Activated naive CD8-positive, alpha-beta T cell treated with anti-CD3 and anti-CD28 coated beads, Interleukin-2, amount 10 ng/mL, durations not matched to agents 7 days and 5 days (primary cell): ENCODE measurements at regions not wholly inside any gene's neighbourhood (a gene's known extent, or its start where the extent isn't known, plus 50 kb on each side); places are given as distances from the start of the nearest gene placed in this dataset.

Experiments used
- ATAC-seq: fragments of 150-1000 bp; cut with Tn5 transposase; one replicate; pipeline ENCODE4 v1.10.0; 2021; ENCODE audit warnings: low read depth, moderate library complexity
- POLR2A ChIA-PET: fragments of 350-600 bp; sonication (Branson Sonifier 250); formaldehyde crosslinking; loops from one replicate; lab custom pipeline; 2021; ENCODE audit warnings: antibody characterized with exemption; lab: Charles Lee
- DNase-seq: peaks from one replicate; pipeline ENCODE4 v3.0.0; 2021
- H3K27ac Mint-ChIP-seq: one replicate; pipeline ENCODE4 v1.8.0; 2022; ENCODE audit warnings: mild to moderate bottlenecking, mixed read lengths
- H3K27me3 Mint-ChIP-seq: one replicate; pipeline ENCODE4 v1.8.0; 2022; ENCODE audit warnings: mild to moderate bottlenecking, moderate library complexity, mixed read lengths
- H3K36me3 Mint-ChIP-seq: one replicate; pipeline ENCODE4 v1.8.0; 2021; ENCODE audit warnings: mild to moderate bottlenecking, mixed read lengths
- H3K4me1 Mint-ChIP-seq: one replicate; pipeline ENCODE4 v1.8.0; 2021; ENCODE audit warnings: mixed read lengths
- H3K4me3 Mint-ChIP-seq: one replicate; pipeline ENCODE4 v1.8.0; 2022; ENCODE audit warnings: mild to moderate bottlenecking, moderate library complexity, mixed read lengths
- H3K9me3 Mint-ChIP-seq: one replicate; pipeline ENCODE4 v1.8.0; 2021; ENCODE audit warnings: mixed read lengths

- Mint-ChIP-seq H3K4me1 (peaks cover 4% of the 10 kb centered on the region), H3K4me3 (no peak overlapping the region), H3K36me3 (no peaks in the 10 kb centered on the region), H3K27ac (no peak overlapping the region), H3K27me3 (peaks cover 82% of the 10 kb centered on the region), H3K9me3 (no peaks in the 10 kb centered on the region)
- ATAC-seq (no peak), DNase-seq (no peak)
- POLR2A ChIA-PET = no interaction called here
These were observed 61.6 kb upstream of the LBX1 start for GRCh38 chr10:101290881-101291280.

GRCh38 chr10:101291331-101292193 is 62.3 kb upstream of the LBX1 start:
- H3K4me3 Mint-ChIP-seq = peak overlapping the region; percentile 73

GRCh38 chr10:101292194-101293006 is 61.6 kb upstream of the BTRC start:
- H3K9me3 Mint-ChIP-seq = no peaks in the 10 kb centered on the region

More at GRCh38 chr10:101291331-101292193, 62.3 kb upstream of the LBX1 start:
- POLR2A ChIA-PET = no interaction called here
- peaks cover 82% of the 10 kb centered on the region for H3K27me3 Mint-ChIP-seq
- H3K27ac Mint-ChIP-seq = no peak overlapping the region
- peaks cover 4% of the 10 kb centered on the region for H3K4me1 Mint-ChIP-seq
- H3K9me3 Mint-ChIP-seq = no peaks in the 10 kb centered on the region
- H3K36me3 Mint-ChIP-seq = no peaks in the 10 kb centered on the region
- peak; percentile 45 for DNase-seq
- peak; percentile 65 for ATAC-seq

GRCh38 chr10:101293007-101293723 is 60.8 kb upstream of the BTRC start:
- ATAC-seq (no peak), DNase-seq (no peak)
- Mint-ChIP-seq H3K27ac (no peak overlapping the region), H3K4me1 (peaks cover 4% of the 10 kb centered on the region), H3K36me3 (no peaks in the 10 kb centered on the region), H3K27me3 (peaks cover 81% of the 10 kb centered on the region), H3K9me3 (no peaks in the 10 kb centered on the region), H3K4me3 (no peak overlapping the region)
- POLR2A ChIA-PET = no interaction called here

More at GRCh38 chr10:101292194-101293006, 61.6 kb upstream of the BTRC start:
- ATAC-seq = peak; percentile 23
- no peaks in the 10 kb centered on the region for H3K36me3 Mint-ChIP-seq
- POLR2A ChIA-PET = no interaction called here
- DNase-seq = no peak
- H3K27ac Mint-ChIP-seq = no peak overlapping the region
- peaks cover 4% of the 10 kb centered on the region for H3K4me1 Mint-ChIP-seq
- peaks cover 82% of the 10 kb centered on the region for H3K27me3 Mint-ChIP-seq
- peak overlapping the region; percentile 73 for H3K4me3 Mint-ChIP-seq

GRCh38 chr10:101294109-101294508 is 59.9 kb upstream of the BTRC start:
- Mint-ChIP-seq H3K9me3 (no peaks in the 10 kb centered on the region), H3K27ac (no peak overlapping the region), H3K36me3 (no peaks in the 10 kb centered on the region), H3K4me1 (peaks cover 4% of the 10 kb centered on the region), H3K4me3 (no peak overlapping the region), H3K27me3 (peaks cover 81% of the 10 kb centered on the region)
- no peak for ATAC-seq
- DNase-seq = no peak
- POLR2A ChIA-PET = no interaction called here

GRCh38 chr10:101295261-101295660 is 58.7 kb upstream of the BTRC start:
- Mint-ChIP-seq H3K4me3 (no peak overlapping the region), H3K27ac (no peak overlapping the region), H3K27me3 (peaks cover 74% of the 10 kb centered on the region), H3K36me3 (no peaks in the 10 kb centered on the region), H3K9me3 (no peaks in the 10 kb centered on the region), H3K4me1 (peaks cover 4% of the 10 kb centered on the region)
- DNase-seq (no peak), ATAC-seq (no peak)
- POLR2A ChIA-PET = no interaction called here

GRCh38 chr10:101297901-101298486 is 56.0 kb upstream of the BTRC start:
- DNase-seq (peak; percentile 80), ATAC-seq (peak; percentile 78)
- Mint-ChIP-seq H3K9me3 (no peaks in the 10 kb centered on the region), H3K4me1 (no peaks in the 10 kb centered on the region), H3K4me3 (no peak overlapping the region), H3K27me3 (peaks cover 58% of the 10 kb centered on the region), H3K27ac (no peak overlapping the region), H3K36me3 (no peaks in the 10 kb centered on the region)
- POLR2A ChIA-PET = no interaction called here

- POLR2A ChIA-PET = no interaction called here
- no peaks in the 10 kb centered on the region for H3K36me3 Mint-ChIP-seq
- no peak overlapping the region for H3K27ac Mint-ChIP-seq
- H3K4me3 Mint-ChIP-seq = no peak overlapping the region
- peaks cover 46% of the 10 kb centered on the region for H3K27me3 Mint-ChIP-seq
- DNase-seq = no peak
- no peaks in the 10 kb centered on the region for H3K4me1 Mint-ChIP-seq
- no peaks in the 10 kb centered on the region for H3K9me3 Mint-ChIP-seq
- ATAC-seq = no peak
These were observed 54.8 kb upstream of the BTRC start for GRCh38 chr10:101299211-101299610.

- Mint-ChIP-seq H3K27me3 (peaks cover 35% of the 10 kb centered on the region), H3K4me3 (no peak overlapping the region), H3K4me1 (no peaks in the 10 kb centered on the region), H3K27ac (no peak overlapping the region), H3K36me3 (no peaks in the 10 kb centered on the region), H3K9me3 (no peaks in the 10 kb centered on the region)
- no peak for DNase-seq
- POLR2A ChIA-PET = no interaction called here
- peak; percentile 55 for ATAC-seq
These were observed 52.7 kb upstream of the BTRC start for GRCh38 chr10:101301111-101301731.

GRCh38 chr10:101303087-101303703 is 50.8 kb upstream of the BTRC start:
- Mint-ChIP-seq H3K4me3 (no peak overlapping the region), H3K9me3 (no peaks in the 10 kb centered on the region)
- POLR2A ChIA-PET = no interaction called here

More at GRCh38 chr10:101303087-101303703, 50.8 kb upstream of the BTRC start:
- Mint-ChIP-seq H3K36me3 (no peaks in the 10 kb centered on the region), H3K27me3 (peaks cover 22% of the 10 kb centered on the region), H3K27ac (no peak overlapping the region), H3K4me1 (no peaks in the 10 kb centered on the region)
- no peak for DNase-seq
- ATAC-seq = no peak
